ENCODE measurements at regions not wholly inside any gene's neighbourhood (a gene's known extent, or its start where the extent isn't known, plus 50 kb on each side); places are given as distances from the start of the nearest gene placed in this dataset.

- TF ChIP-seq EP300 (IDR thresholded peaks at IDR 0.05; ENCODE audit: borderline replicate concordance in 1 of 2, low read depth in 2 of 2, low read length in 2 of 2) (no peak), CTCF (IDR thresholded peaks at IDR 0.05; ENCODE audit: control extremely low read depth in 1 of 3, insufficient read depth in 1 of 3, low read depth in 1 of 3, low read length in 3 of 3) (no peak), GTF2F1 (IDR thresholded peaks at IDR 0.05; ENCODE audit: borderline replicate concordance, low read depth, low read length) (no peak), RFX5 (IDR thresholded peaks at IDR 0.05; ENCODE audit: borderline replicate concordance, low read depth, low read length) (no peak)
These were observed 326.8 kb upstream of the KLF12 start for GRCh38 chr13:74461011-74461410.
